ENCODE measurements at regions not wholly inside any gene's neighbourhood (a gene's known extent, or its start where the extent isn't known, plus 50 kb on each side); places are given as distances from the start of the nearest gene placed in this dataset.
A peak's percentile ranks its signal among the peaks of the same experiment; 100 is the strongest.

DNA sequence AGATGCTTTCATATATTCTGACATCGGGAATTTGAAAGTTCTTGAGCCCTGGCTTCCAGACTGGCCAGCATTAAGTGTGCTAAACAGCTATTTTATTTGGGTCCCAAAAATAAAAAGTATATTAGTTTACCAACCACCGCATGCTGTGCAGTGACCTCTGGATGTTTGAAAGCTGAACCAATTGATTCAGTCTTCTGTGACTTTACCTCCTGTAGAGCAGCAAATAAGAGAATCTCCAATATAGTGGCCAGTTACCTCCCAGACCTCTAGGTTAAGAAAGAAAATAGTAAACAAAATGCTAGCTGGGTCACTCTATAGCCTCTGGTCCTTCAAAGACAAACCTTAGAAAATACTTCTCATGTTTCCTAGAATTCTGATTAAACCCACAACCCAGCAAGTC is 424.6 kb upstream of the NFE2L3 start:
- Histone ChIP-seq H3K4me3 (ENCODE audit: low read depth, low read length) (no peak overlapping the region), H3K27ac (peak overlapping the region; percentile 85), H3K4me1 (peaks cover 42% of the 10 kb centered on the region), H3K9me3 (ENCODE audit: control insufficient read depth, low read length) (no peaks in the 10 kb centered on the region), H3K27me3 (ENCODE audit: control insufficient read depth, insufficient read depth, low read length) (no peaks in the 10 kb centered on the region), H3K79me2 (no peaks in the 10 kb centered on the region), H2AFZ (peak overlapping the region; percentile 52), H3K9ac (no peak overlapping the region), H3K4me2 (ENCODE audit: low read length) (peak overlapping the region; percentile 2), H3K36me3 (ENCODE audit: control insufficient read depth, insufficient read depth, low read length) (no peaks in the 10 kb centered on the region)
- no peak for TF ChIP-seq CTCF (IDR thresholded peaks at IDR 0.05)

GRCh38 chr7:25727876-25728275 is 424.1 kb upstream of the NFE2L3 start:
- Histone ChIP-seq H3K9me3 (ENCODE audit: control insufficient read depth, low read length) (no peaks in the 10 kb centered on the region), H3K27ac (peak overlapping the region; percentile 85), H2AFZ (no peak overlapping the region), H3K79me2 (no peaks in the 10 kb centered on the region), H3K9ac (no peak overlapping the region), H3K27me3 (ENCODE audit: control insufficient read depth, insufficient read depth, low read length) (no peaks in the 10 kb centered on the region), H3K4me3 (ENCODE audit: low read depth, low read length) (no peak overlapping the region), H3K4me2 (ENCODE audit: low read length) (no peak overlapping the region), H3K4me1 (peaks cover 42% of the 10 kb centered on the region), H3K36me3 (ENCODE audit: control insufficient read depth, insufficient read depth, low read length) (no peaks in the 10 kb centered on the region)
- no peak for TF ChIP-seq CTCF (IDR thresholded peaks at IDR 0.05)

DNA sequence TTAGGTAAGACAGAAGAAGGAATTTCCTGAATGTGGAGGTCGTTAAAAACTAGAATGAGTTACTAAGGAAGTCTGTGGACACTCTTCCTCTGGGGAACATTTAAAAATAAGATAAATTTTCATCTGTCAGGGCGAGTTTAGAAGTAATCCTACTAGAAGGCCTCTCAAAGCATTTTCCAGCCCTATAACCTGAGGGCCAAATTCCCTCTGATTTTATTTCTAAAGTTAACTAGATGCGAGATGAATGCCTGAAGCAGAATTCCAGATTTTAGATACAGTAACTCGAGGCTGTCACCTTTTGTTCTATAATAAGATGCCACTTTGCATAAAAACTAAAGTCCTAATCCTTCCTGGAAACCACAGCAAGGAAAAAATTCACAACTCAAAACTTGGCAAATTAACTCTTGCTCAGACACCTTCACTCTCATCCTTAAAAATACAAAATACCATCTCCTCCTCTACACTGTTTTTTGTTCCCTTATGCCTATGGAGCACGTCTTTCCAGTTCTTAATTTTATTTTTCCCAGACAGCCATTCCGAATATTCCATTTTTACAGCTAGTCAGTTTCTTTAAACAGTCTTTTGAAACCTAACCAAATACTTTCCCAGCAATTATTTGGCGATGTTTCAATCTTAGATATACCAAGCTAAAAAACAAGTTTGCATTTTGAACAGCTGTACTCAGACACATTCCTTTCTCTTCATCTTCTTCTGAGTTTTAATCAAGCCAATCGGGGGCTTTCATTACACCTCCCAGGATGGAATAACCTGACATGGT is 420.7 kb upstream of the NFE2L3 start:
- H2AFZ ChIP-seq = peak overlapping the region; percentile 17
- no peak for TF ChIP-seq CTCF (IDR thresholded peaks at IDR 0.05)
- peak overlapping the region; percentile 69 for H3K27ac ChIP-seq
- H3K27me3 ChIP-seq (ENCODE audit: control insufficient read depth, insufficient read depth, low read length) = no peaks in the 10 kb centered on the region
- H3K79me2 ChIP-seq = no peaks in the 10 kb centered on the region
- H3K9me3 ChIP-seq (ENCODE audit: control insufficient read depth, low read length) = no peaks in the 10 kb centered on the region
- no peaks in the 10 kb centered on the region for H3K36me3 ChIP-seq (ENCODE audit: control insufficient read depth, insufficient read depth, low read length)
- H3K9ac ChIP-seq = no peak overlapping the region
- no peak overlapping the region for H3K4me2 ChIP-seq (ENCODE audit: low read length)
- no peak overlapping the region for H3K4me3 ChIP-seq (ENCODE audit: low read depth, low read length)
- H3K4me1 ChIP-seq = peaks cover 39% of the 10 kb centered on the region

- H3K27me3 ChIP-seq (ENCODE audit: control insufficient read depth, insufficient read depth, low read length) = no peaks in the 10 kb centered on the region
- H3K36me3 ChIP-seq (ENCODE audit: control insufficient read depth, insufficient read depth, low read length) = no peaks in the 10 kb centered on the region
- H3K9ac ChIP-seq = no peak overlapping the region
- H3K27ac ChIP-seq = peak overlapping the region; percentile 69
- peaks cover 33% of the 10 kb centered on the region for H3K4me1 ChIP-seq
- H3K4me3 ChIP-seq (ENCODE audit: low read depth, low read length) = no peak overlapping the region
- no peaks in the 10 kb centered on the region for H3K79me2 ChIP-seq
- TF ChIP-seq CTCF (IDR thresholded peaks at IDR 0.05) = no peak
- H3K4me2 ChIP-seq (ENCODE audit: low read length) = no peak overlapping the region
- peak overlapping the region; percentile 17 for H2AFZ ChIP-seq
- no peaks in the 10 kb centered on the region for H3K9me3 ChIP-seq (ENCODE audit: control insufficient read depth, low read length)
Measured at GRCh38 chr7:25731846-25732245, 420.2 kb upstream of the NFE2L3 start.

DNA sequence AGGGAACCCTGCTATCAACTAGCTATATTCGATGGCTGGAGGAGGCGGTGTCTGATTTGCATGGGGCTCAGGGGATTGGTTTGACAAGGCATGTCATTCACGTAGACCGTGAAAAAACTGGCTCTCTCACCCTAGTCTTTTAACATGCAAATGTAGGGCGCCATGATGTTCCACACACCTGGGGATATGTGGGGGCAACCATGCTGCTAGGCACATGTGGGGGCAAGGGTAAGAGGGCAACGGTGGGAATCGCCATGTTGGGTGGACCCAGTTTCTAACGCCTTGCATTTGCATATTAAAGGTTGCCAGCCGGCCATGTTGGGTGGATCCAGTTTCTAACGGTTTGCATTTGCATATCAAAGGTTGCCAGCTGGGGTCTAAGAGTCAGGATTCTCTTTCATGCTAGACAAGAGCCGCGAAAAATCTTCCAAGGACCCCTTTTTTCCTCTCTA is 419.2 kb upstream of the NFE2L3 start:
- Histone ChIP-seq H3K27ac (no peak overlapping the region), H3K4me1 (peaks cover 32% of the 10 kb centered on the region), H2AFZ (no peak overlapping the region), H3K4me3 (ENCODE audit: low read depth, low read length) (no peak overlapping the region), H3K79me2 (no peaks in the 10 kb centered on the region), H3K36me3 (ENCODE audit: control insufficient read depth, insufficient read depth, low read length) (no peaks in the 10 kb centered on the region), H3K9me3 (ENCODE audit: control insufficient read depth, low read length) (no peaks in the 10 kb centered on the region), H3K27me3 (ENCODE audit: control insufficient read depth, insufficient read depth, low read length) (no peaks in the 10 kb centered on the region), H3K9ac (no peak overlapping the region), H3K4me2 (ENCODE audit: low read length) (no peak overlapping the region)
- no peak for TF ChIP-seq CTCF (IDR thresholded peaks at IDR 0.05)
